Spleen (tissue), 11 donors: ENCODE measurements at regions not wholly inside any gene's neighbourhood (a gene's known extent, or its start where the extent isn't known, plus 50 kb on each side); places are given as distances from the start of the nearest gene placed in this dataset.

Experiments
- DNase-seq: peaks from one replicate; pipeline ENCODE4 v3.0.0-alpha.2; 2020
- H3K27ac ChIP-seq, 8 donors: fragments of 200-600 bp; sonication (generic) in 7 of 8; 1 replicate in 4 of 8; 2 replicates in 4 of 8; pipeline versions ENCODE4 v1.5.0 to v1.8.0; 2016 to 2021; ENCODE audit warnings: inconsistent platforms in 4 of 8, mild to moderate bottlenecking in 4 of 8, moderate library complexity in 1 of 8
- H3K27me3 ChIP-seq, 7 donors: fragments of 200-600 bp; sonication (generic) in 6 of 7; replicated peaks in 1 of 7; 1 replicate in 4 of 7; 2 replicates in 3 of 7; pipeline versions ENCODE4 v1.5.0 to v1.8.0; 2016 to 2021; ENCODE audit warnings: inconsistent platforms in 3 of 7, mild to moderate bottlenecking in 1 of 7
- H3K36me3 ChIP-seq, 6 donors: fragments of 200-600 bp; sonication (generic) in 5 of 6; 1 replicate in 4 of 6; 2 replicates in 2 of 6; pipeline versions ENCODE4 v1.5.0 to v1.8.0; 2016 to 2021; ENCODE audit warnings: inconsistent platforms in 2 of 6
- H3K4me1 ChIP-seq, 6 donors: fragments of 200-600 bp; sonication (generic) in 5 of 6; 1 replicate in 3 of 6; 2 replicates in 3 of 6; pipeline versions ENCODE4 v1.5.0 to v1.8.0; 2016 to 2021; ENCODE audit warnings: inconsistent platforms in 3 of 6
- H3K4me3 ChIP-seq, 8 donors: fragments of 200-600 bp; sonication (generic) in 7 of 8; 1 replicate in 4 of 8; 2 replicates in 4 of 8; pipeline versions ENCODE4 v1.5.0 to v1.8.0; 2016 to 2021; ENCODE audit warnings: inconsistent platforms in 4 of 8, mild to moderate bottlenecking in 4 of 8, moderate library complexity in 2 of 8
- H3K9me3 ChIP-seq, 8 donors: fragments of 200-600 bp; sonication (generic) in 7 of 8; 1 replicate in 4 of 8; 2 replicates in 4 of 8; pipeline versions ENCODE4 v1.5.0 to v1.8.0; 2016 to 2021; ENCODE audit warnings: inconsistent platforms in 4 of 8
- POLR2A ChIP-seq, 3 donors: fragments of 450-650 bp; IDR thresholded peaks; one replicate each; pipeline ENCODE4 v1.5.1; 2017; ENCODE audit warnings: antibody characterized with exemption in 3 of 3, mild to moderate bottlenecking in 1 of 3
- POLR2AphosphoS5 ChIP-seq, 3 donors: sonication (generic); formaldehyde crosslinking; IDR thresholded peaks; one replicate each; pipeline ENCODE4 v1.5.1; 2017; ENCODE audit warnings: antibody characterized with exemption in 3 of 3
- WGBS, 5 donors: extraction: QIAGEN DNeasy Blood & Tissue Kit in 3 of 5; methylation state at CpG; one replicate each; pipeline versions ENCODE4 v1.1.5 to v1.1.7; 2013 to 2018; 5-methylcytosine and 5-hydroxymethylcytosine counted together
- intact Hi-C: fragments of 100-400 bp; cut with DNase I; formaldehyde crosslinking; loops from one replicate; pipeline ENCODE4 v1.15.0; 2023; ENCODE audit warnings: low total_unique reads
- TF ChIP-seq, protein P1 (sequence below), 11 experiments: fragments of 200-600 bp in 7 of 11; fragments of 450-650 bp in 4 of 11; sonication (generic) in 4 of 11; IDR thresholded peaks in 8 of 11; conservative IDR thresholded peaks in 3 of 11; 1 replicate in 7 of 11; 2 replicates in 4 of 11; pipeline versions ENCODE4 v1.4.0 to v1.8.0; 2016 to 2021; ENCODE audit warnings: antibody characterized with exemption in 11 of 11, inconsistent platforms in 4 of 11, mild to moderate bottlenecking in 1 of 11
- donor health status: healthy with polysubstance abuse.
- donor health status: DM: no; HTN: no; CAD: no; lungs with moderate emphysema.
- donor health status: DM: no; HTN: no; CAD: no.
- donor health status: Bipolar disorder and iron deficiency.
- donor health status: healthy.
- donor health status: DM: no; HTN: no; CAD: no.
- donor health status: DM: yes; HTN: yes; CAD: no.

DNA sequence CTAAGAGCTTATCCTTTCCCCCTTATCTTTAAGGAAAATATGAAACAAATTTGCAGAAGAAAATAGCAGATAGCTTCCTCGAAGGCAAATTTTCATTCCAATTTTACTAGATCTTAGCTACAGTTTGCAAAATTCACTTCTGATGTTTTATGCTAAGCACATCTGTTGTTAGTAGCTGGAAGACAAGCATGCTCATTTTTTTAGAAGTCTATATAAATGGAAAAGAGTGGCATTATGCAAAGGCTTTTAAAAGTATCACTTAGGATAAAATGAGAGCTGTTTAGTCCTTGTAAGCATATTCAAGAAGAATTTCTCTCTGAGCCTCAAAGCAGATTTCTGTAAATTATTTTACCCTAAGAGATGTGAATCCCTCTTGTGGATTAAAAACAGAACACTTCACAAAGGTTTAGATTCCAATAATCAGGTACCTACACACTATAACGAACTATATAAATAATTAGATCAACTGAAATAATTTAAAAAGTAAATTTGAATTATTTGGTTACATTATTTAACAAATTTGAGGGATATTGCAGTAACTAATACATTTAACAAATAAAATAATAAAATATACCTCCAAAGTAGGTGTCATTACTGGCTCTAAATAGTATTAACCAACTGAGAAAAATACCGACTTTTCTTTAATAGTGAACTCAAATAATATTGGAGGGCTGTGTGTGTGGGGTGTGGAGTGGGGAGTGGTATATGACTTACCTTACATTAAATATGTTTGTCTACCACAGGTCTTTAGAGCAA, 307.1 kb downstream of the SEMA3D start:
- Histone ChIP-seq H3K36me3 (no peaks in the 10 kb centered on the region), H3K4me1 (no peaks in the 10 kb centered on the region), H3K27me3 (no peaks in the 10 kb centered on the region), H3K27ac (no peak overlapping the region), H3K9me3 (peaks cover 0 to 22% (median 12%) of the 10 kb centered on the region in 8 donors), H3K4me3 (no peak overlapping the region)
- TF ChIP-seq, protein P1, sequence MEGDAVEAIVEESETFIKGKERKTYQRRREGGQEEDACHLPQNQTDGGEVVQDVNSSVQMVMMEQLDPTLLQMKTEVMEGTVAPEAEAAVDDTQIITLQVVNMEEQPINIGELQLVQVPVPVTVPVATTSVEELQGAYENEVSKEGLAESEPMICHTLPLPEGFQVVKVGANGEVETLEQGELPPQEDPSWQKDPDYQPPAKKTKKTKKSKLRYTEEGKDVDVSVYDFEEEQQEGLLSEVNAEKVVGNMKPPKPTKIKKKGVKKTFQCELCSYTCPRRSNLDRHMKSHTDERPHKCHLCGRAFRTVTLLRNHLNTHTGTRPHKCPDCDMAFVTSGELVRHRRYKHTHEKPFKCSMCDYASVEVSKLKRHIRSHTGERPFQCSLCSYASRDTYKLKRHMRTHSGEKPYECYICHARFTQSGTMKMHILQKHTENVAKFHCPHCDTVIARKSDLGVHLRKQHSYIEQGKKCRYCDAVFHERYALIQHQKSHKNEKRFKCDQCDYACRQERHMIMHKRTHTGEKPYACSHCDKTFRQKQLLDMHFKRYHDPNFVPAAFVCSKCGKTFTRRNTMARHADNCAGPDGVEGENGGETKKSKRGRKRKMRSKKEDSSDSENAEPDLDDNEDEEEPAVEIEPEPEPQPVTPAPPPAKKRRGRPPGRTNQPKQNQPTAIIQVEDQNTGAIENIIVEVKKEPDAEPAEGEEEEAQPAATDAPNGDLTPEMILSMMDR (IDR thresholded peaks at IDR 0.05 in 8 of 11, conservative IDR thresholded peaks at IDR 0.05 in 3 of 11) = no peak
- TF ChIP-seq POLR2AphosphoS5 (IDR thresholded peaks at IDR 0.05) (no peak), POLR2A (IDR thresholded peaks at IDR 0.05) (no peak)
- 76 to 89% (median 78%) methylated on average over 3 of the region's 3 CpGs for WGBS, 5 donors
- intact Hi-C loops = no loop called here
- DNase-seq = no peak

DNA sequence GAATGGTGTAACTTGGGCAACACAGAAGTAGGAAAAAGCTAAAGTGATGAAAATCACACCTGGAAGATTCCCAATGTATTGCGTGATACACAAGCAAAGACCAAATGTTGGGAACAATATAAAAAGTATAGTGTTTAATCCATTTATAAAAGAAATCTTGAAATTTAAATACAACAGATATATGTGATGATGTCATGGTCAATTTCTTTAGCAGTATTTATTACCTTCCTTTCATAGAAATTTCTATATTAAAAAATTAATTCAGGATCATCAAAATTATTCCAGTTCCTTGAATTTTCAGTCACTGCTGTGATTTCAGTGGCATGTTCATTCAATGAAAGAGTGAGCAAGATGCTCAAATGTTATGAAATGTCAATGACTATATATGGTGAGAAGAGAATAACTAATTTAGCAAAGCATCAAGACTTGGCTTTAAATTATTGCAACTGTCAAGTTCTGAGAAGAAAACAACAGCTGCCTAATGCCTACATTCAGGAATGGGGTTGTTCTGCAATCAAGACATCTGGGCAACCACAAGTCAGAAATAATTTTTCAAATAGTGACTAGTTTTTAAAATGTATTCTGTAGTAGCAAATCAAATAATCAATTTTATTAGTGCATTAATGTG, 308.8 kb downstream of the SEMA3D start:
- no peak for TF ChIP-seq POLR2A (IDR thresholded peaks at IDR 0.05)
- Histone ChIP-seq H3K4me3 (no peak overlapping the region), H3K36me3 (no peaks in the 10 kb centered on the region), H3K9me3 (peaks cover 0 to 16% (median 6%) of the 10 kb centered on the region in 8 donors), H3K27me3 (no peaks in the 10 kb centered on the region), H3K4me1 (no peaks in the 10 kb centered on the region), H3K27ac (no peak overlapping the region)
- intact Hi-C loops = no loop called here
- DNase-seq = no peak
- 91 to 97% (median 95%) methylated on average over 1 of the region's 1 CpG for WGBS, 5 donors

DNA sequence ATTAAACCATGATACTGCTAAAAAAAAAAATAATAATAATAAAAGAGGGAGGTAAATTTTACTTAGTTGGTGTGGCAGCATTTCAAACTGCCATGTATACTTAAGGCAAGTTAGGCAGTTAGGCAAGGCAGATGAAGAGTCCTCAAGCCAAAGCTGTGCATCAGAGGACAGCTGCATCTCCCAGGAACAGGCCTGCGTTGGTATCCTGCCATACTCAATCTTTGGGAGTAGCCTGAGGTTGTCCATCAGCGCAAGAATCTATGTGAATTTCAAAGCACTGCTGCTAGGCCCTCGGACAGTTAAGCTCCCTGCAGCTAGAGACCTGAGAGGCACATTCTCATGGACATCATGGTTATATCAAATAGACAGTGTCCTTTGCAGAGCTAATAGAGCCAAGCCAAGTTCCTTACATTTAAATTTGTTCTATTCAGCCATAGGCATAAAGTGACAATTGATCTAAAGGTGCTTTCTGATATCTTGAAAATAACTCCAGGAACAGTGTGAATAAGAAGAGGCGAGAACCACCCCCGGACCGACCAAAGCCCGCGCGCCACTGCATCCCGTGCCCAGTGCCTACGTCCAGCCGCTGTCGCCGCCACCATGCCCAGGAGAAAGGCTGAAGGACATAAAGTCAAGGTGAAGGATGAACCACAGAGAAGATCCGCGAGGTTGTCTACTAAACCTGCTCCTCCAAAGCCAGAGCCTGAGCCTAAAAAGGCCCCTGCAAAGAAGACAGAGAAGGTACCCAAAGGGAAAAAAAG, 310.6 kb downstream of the SEMA3D start:
- Histone ChIP-seq H3K27me3 (no peaks in the 10 kb centered on the region), H3K36me3 (no peaks in the 10 kb centered on the region), H3K9me3 (peaks cover 0 to 12% (median 6%) of the 10 kb centered on the region in 8 donors), H3K4me1 (no peaks in the 10 kb centered on the region), H3K27ac (no peak overlapping the region), H3K4me3 (no peak overlapping the region)
- TF ChIP-seq POLR2AphosphoS5 (IDR thresholded peaks at IDR 0.05) = no peak
- no peak for DNase-seq
- intact Hi-C loops = no loop called here
- WGBS, 5 donors = 87 to 96% (median 93%) methylated on average over 16 of the region's 16 CpGs

DNA sequence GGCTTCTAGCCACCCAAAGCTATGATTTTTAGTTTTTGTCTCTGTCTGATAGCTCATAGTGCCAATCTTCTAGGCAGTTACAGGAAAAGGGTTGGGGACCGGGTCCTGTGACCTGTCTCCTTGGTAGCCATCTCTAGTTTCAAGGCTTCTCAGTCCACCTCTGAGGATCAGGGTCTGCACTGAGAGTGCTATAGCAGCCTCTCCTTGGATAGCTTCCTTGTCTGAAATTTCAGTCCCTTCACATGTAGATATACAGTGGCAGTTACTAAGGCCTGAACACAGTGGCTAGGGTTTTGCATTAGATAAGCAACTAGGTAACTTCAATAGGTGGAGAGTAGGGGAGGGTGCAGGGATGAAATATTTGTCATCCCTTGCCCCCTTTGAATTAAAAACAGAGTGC, 321.3 kb downstream of the SEMA3D start:
- H3K4me3 ChIP-seq = no peak overlapping the region
- peaks cover 0 to 6% (median 0%) of the 10 kb centered on the region in 8 donors for H3K9me3 ChIP-seq
- DNase-seq = no peak
- H3K4me1 ChIP-seq = no peaks in the 10 kb centered on the region
- no peaks in the 10 kb centered on the region for H3K36me3 ChIP-seq
- intact Hi-C loops = no loop called here
- no peaks in the 10 kb centered on the region for H3K27me3 ChIP-seq
- H3K27ac ChIP-seq = no peak overlapping the region
- TF ChIP-seq POLR2A (IDR thresholded peaks at IDR 0.05) (no peak), POLR2AphosphoS5 (IDR thresholded peaks at IDR 0.05) (no peak)
- TF ChIP-seq, protein P1 (IDR thresholded peaks at IDR 0.05 in 8 of 11, conservative IDR thresholded peaks at IDR 0.05 in 3 of 11) = no peak
- 88 to 100% (median 92%) methylated on average over 1 of the region's 1 CpG for WGBS, 5 donors

DNA sequence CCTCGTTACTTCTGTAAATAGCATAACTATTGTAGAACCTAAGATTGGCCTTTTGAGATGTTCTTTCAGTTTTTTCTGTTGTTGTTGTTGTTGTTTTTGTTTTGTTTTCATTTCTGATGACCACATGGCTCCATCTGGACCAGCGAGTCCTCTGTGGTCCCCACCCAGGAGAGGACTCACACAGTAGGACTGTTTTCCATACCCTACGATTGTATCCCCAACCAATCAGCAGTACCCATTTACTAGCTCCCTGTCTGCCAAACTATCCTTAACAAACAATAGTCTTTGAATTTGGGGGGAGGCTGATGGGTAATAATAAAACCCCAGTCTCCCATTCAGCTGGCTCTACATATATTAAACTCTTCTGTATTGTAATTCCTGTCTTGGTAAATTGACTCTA, 329.5 kb downstream of the SEMA3D start:
- intact Hi-C loops = no loop called here

More for the DNA sequence above, 329.5 kb downstream of the SEMA3D start:
- Histone ChIP-seq H3K27ac (no peak overlapping the region), H3K36me3 (no peaks in the 10 kb centered on the region), H3K9me3 (peaks cover 0 to 9% (median 0%) of the 10 kb centered on the region in 8 donors), H3K4me1 (no peaks in the 10 kb centered on the region), H3K4me3 (no peak overlapping the region), H3K27me3 (no peaks in the 10 kb centered on the region)
- no peak for DNase-seq
- TF ChIP-seq POLR2A (IDR thresholded peaks at IDR 0.05) (no peak), POLR2AphosphoS5 (IDR thresholded peaks at IDR 0.05) (no peak)
- TF ChIP-seq, protein P1 (IDR thresholded peaks at IDR 0.05 in 8 of 11, conservative IDR thresholded peaks at IDR 0.05 in 3 of 11) = no peak
- WGBS, 5 donors = 73 to 87% (median 81%) methylated on average over 3 of the region's 3 CpGs
